Neural progenitor cell (in vitro differentiated cells): ENCODE measurements at regions not wholly inside any gene's neighbourhood (a gene's known extent, or its start where the extent isn't known, plus 50 kb on each side); places are given as distances from the start of the nearest gene placed in this dataset.

Experiments
- CTCF ChIP-seq: fragments of 200-600 bp; sonication (generic); IDR thresholded peaks from 2 replicates; pipeline ENCODE4 v1.5.1; 2017; ENCODE audit warnings: antibody characterized with exemption, mild to moderate bottlenecking
- EZH2phosphoT487 ChIP-seq: fragments of 200-600 bp; sonication (generic); IDR thresholded peaks from 2 replicates; pipeline ENCODE4 v1.6.1; 2017; ENCODE audit warnings: antibody characterized with exemption

- TF ChIP-seq CTCF: no peak
- TF ChIP-seq EZH2phosphoT487: no peak
Measured at GRCh38 chr12:46461459-46461858, 88.9 kb upstream of the SLC38A2 start.
